CD4-positive, CD25-positive, alpha-beta regulatory T cell (primary cell): ENCODE measurements at regions not wholly inside any gene's neighbourhood (a gene's known extent, or its start where the extent isn't known, plus 50 kb on each side); places are given as distances from the start of the nearest gene placed in this dataset.
"Not testable (repeated sequence)": the region's sequence is repeated elsewhere in the genome, so short reads cannot be mapped to it uniquely, and the experiment has no call there.

Source experiments
- ATAC-seq, 2 donors: fragments of 150-1000 bp; cut with Tn5 transposase; one replicate each; pipeline ENCODE4 v1.10.0; 2021; ENCODE audit warnings: low read depth in 2 of 2, moderate number of reproducible peaks in 2 of 2, moderate library complexity in 1 of 2
- DNase-seq, 3 donors: peaks; one replicate each; pipeline versions ENCODE4 v3.0.0 to v3.0.0-alpha.2; 2012 to 2022; ENCODE audit warnings: mixed read lengths in 1 of 3
- H3K27ac ChIP-seq: one replicate; pipeline ENCODE4 v1.7.0; 2013; ENCODE audit warnings: mild to moderate bottlenecking, low read length; ENCODE audit not compliant: insufficient read depth, poor library complexity, severe bottlenecking
- H3K27me3 ChIP-seq: one replicate; pipeline ENCODE4 v1.7.0; 2013; ENCODE audit warnings: low read length; ENCODE audit not compliant: control insufficient read depth, insufficient read depth
- H3K36me3 ChIP-seq: one replicate; pipeline ENCODE4 v1.7.0; 2013; ENCODE audit warnings: mild to moderate bottlenecking, low read length, moderate library complexity; ENCODE audit not compliant: control insufficient read depth, insufficient read depth
- H3K4me1 ChIP-seq: 2 replicates; pipeline ENCODE4 v1.7.0; 2013; ENCODE audit warnings: mild to moderate bottlenecking, low read length; ENCODE audit not compliant: insufficient read depth, control insufficient read depth, poor library complexity, severe bottlenecking
- H3K4me3 ChIP-seq: one replicate; pipeline ENCODE4 v1.7.0; 2013; ENCODE audit warnings: low read depth, mild to moderate bottlenecking, low read length, moderate library complexity
- H3K9me3 ChIP-seq, 2 experiments: 1 replicate in 1 of 2; 2 replicates in 1 of 2; pipeline ENCODE4 v1.7.0; 2013; ENCODE audit warnings: low read length in 2 of 2, mild to moderate bottlenecking in 1 of 2, moderate library complexity in 1 of 2; ENCODE audit not compliant: control insufficient read depth in 2 of 2
- H3K27ac Mint-ChIP-seq, 3 donors: one replicate each; pipeline ENCODE4 v1.8.0; 2020 to 2022; ENCODE audit warnings: mild to moderate bottlenecking in 3 of 3, mixed read lengths in 3 of 3, moderate library complexity in 2 of 3
- H3K27me3 Mint-ChIP-seq: one replicate; pipeline ENCODE4 v1.8.0; 2022; ENCODE audit warnings: mild to moderate bottlenecking, mixed read lengths
- H3K36me3 Mint-ChIP-seq: one replicate; pipeline ENCODE4 v1.8.0; 2020; ENCODE audit warnings: mixed read lengths
- H3K4me1 Mint-ChIP-seq, 4 donors: one replicate each; pipeline ENCODE4 v1.8.0; 2020 to 2022; ENCODE audit warnings: mixed read lengths in 4 of 4, mild to moderate bottlenecking in 1 of 4
- H3K4me3 Mint-ChIP-seq, 4 donors: one replicate each; pipeline ENCODE4 v1.8.0; 2020 to 2022; ENCODE audit warnings: mild to moderate bottlenecking in 4 of 4, mixed read lengths in 4 of 4, moderate library complexity in 3 of 4
- H3K9me3 Mint-ChIP-seq, 7 donors: one replicate each; pipeline ENCODE4 v1.8.0; 2020 to 2022; ENCODE audit warnings: mixed read lengths in 7 of 7, mild to moderate bottlenecking in 3 of 7, moderate library complexity in 2 of 7

- H3K9me3 ChIP-seq, H3K9me3 Mint-ChIP-seq, H3K27me3 Mint-ChIP-seq, H3K36me3 ChIP-seq, H3K4me3 ChIP-seq, H3K4me1 ChIP-seq, H3K36me3 Mint-ChIP-seq, DNase-seq, H3K27ac ChIP-seq, H3K4me3 Mint-ChIP-seq, ATAC-seq, H3K27me3 ChIP-seq, H3K4me1 Mint-ChIP-seq: not testable (repeated sequence)
- H3K27ac Mint-ChIP-seq: peak overlapping the region in 1 of 3 donors; percentile 38
These were observed 813.7 kb downstream of the EPHA4 start for GRCh38 chr2:220758376-220758775.

GRCh38 chr2:220764171-220764570 lies 807.9 kb downstream of the EPHA4 start:
- H3K27ac Mint-ChIP-seq: no peak overlapping the region
- H3K9me3 Mint-ChIP-seq: peaks cover 0 to 3% (median 2%) of the 10 kb centered on the region in 7 donors
- no peaks in the 10 kb centered on the region for H3K27me3 Mint-ChIP-seq

GRCh38 chr2:220767591-220768255 lies 804.4 kb downstream of the EPHA4 start:
- no peaks in the 10 kb centered on the region for H3K27me3 Mint-ChIP-seq
- Histone ChIP-seq H3K36me3 (no peaks in the 10 kb centered on the region), H3K27me3 (no peaks in the 10 kb centered on the region), H3K27ac (no peak overlapping the region), H3K4me3 (no peak overlapping the region), H3K9me3 (no peaks in the 10 kb centered on the region), H3K4me1 (no peaks in the 10 kb centered on the region)
- H3K4me3 Mint-ChIP-seq: no peak overlapping the region
- H3K9me3 Mint-ChIP-seq: peaks cover 0 to 1% (median 0%) of the 10 kb centered on the region in 7 donors
- H3K36me3 Mint-ChIP-seq: no peaks in the 10 kb centered on the region
- H3K4me1 Mint-ChIP-seq: no peaks in the 10 kb centered on the region
- no peak overlapping the region for H3K27ac Mint-ChIP-seq
- DNase-seq (no peak), ATAC-seq (no peak)

More at GRCh38 chr2:220764171-220764570, 807.9 kb downstream of the EPHA4 start:
- no peaks in the 10 kb centered on the region for H3K36me3 Mint-ChIP-seq
- Histone ChIP-seq H3K4me3 (no peak overlapping the region), H3K36me3 (no peaks in the 10 kb centered on the region), H3K4me1 (no peaks in the 10 kb centered on the region), H3K9me3 (no peaks in the 10 kb centered on the region), H3K27me3 (no peaks in the 10 kb centered on the region), H3K27ac (no peak overlapping the region)
- H3K4me3 Mint-ChIP-seq: no peak overlapping the region
- DNase-seq: no peak
- H3K4me1 Mint-ChIP-seq: no peaks in the 10 kb centered on the region
- ATAC-seq: no peak

- no peaks in the 10 kb centered on the region for H3K27me3 ChIP-seq
- no peaks in the 10 kb centered on the region for H3K4me1 ChIP-seq
- Mint-ChIP-seq H3K27me3 (no peaks in the 10 kb centered on the region), H3K4me1 (no peaks in the 10 kb centered on the region), H3K36me3 (no peaks in the 10 kb centered on the region), H3K4me3 (no peak overlapping the region), H3K9me3 (peaks cover 0 to 12% (median 0%) of the 10 kb centered on the region in 7 donors), H3K27ac (no peak overlapping the region)
- no peak for DNase-seq
- no peak for ATAC-seq
- H3K36me3 ChIP-seq: no peaks in the 10 kb centered on the region
- no peak overlapping the region for H3K27ac ChIP-seq
- H3K9me3 ChIP-seq: no peaks in the 10 kb centered on the region
- no peak overlapping the region for H3K4me3 ChIP-seq
These were observed 796.1 kb downstream of the EPHA4 start for GRCh38 chr2:220775856-220776488.

GRCh38 chr2:220779076-220779475 lies 793.0 kb downstream of the EPHA4 start:
- not testable (repeated sequence) for H3K4me3 Mint-ChIP-seq, ATAC-seq, H3K36me3 ChIP-seq, H3K27me3 Mint-ChIP-seq, H3K4me3 ChIP-seq, H3K4me1 Mint-ChIP-seq, H3K9me3 ChIP-seq, H3K36me3 Mint-ChIP-seq, H3K27ac ChIP-seq, H3K4me1 ChIP-seq, H3K27ac Mint-ChIP-seq, H3K27me3 ChIP-seq, DNase-seq
- H3K9me3 Mint-ChIP-seq: peaks cover 0 to 12% (median 0%) of the 10 kb centered on the region in 7 donors

GRCh38 chr2:220779511-220779910 lies 792.6 kb downstream of the EPHA4 start:
- H3K4me3 Mint-ChIP-seq: no peak overlapping the region
- H3K4me1 Mint-ChIP-seq: no peaks in the 10 kb centered on the region
- no peak overlapping the region for H3K27ac Mint-ChIP-seq
- Histone ChIP-seq H3K27me3 (no peaks in the 10 kb centered on the region), H3K9me3 (no peaks in the 10 kb centered on the region), H3K27ac (no peak overlapping the region), H3K4me3 (no peak overlapping the region), H3K36me3 (no peaks in the 10 kb centered on the region), H3K4me1 (no peaks in the 10 kb centered on the region)
- H3K36me3 Mint-ChIP-seq: no peaks in the 10 kb centered on the region
- H3K9me3 Mint-ChIP-seq: peaks cover 0 to 12% (median 0%) of the 10 kb centered on the region in 7 donors
- ATAC-seq: no peak
- no peaks in the 10 kb centered on the region for H3K27me3 Mint-ChIP-seq
- no peak for DNase-seq

- H3K27ac ChIP-seq: no peak overlapping the region
- no peaks in the 10 kb centered on the region for H3K4me1 Mint-ChIP-seq
- H3K27me3 ChIP-seq: no peaks in the 10 kb centered on the region
- no peak for ATAC-seq
- no peaks in the 10 kb centered on the region for H3K4me1 ChIP-seq
- no peak overlapping the region for H3K27ac Mint-ChIP-seq
- no peak overlapping the region for H3K4me3 ChIP-seq
- H3K27me3 Mint-ChIP-seq: no peaks in the 10 kb centered on the region
- no peaks in the 10 kb centered on the region for H3K9me3 ChIP-seq
- H3K9me3 Mint-ChIP-seq: peaks cover 0 to 12% (median 0%) of the 10 kb centered on the region in 7 donors
- no peaks in the 10 kb centered on the region for H3K36me3 Mint-ChIP-seq
- H3K4me3 Mint-ChIP-seq: no peak overlapping the region
- no peak for DNase-seq
- H3K36me3 ChIP-seq: no peaks in the 10 kb centered on the region
These were observed 792.2 kb downstream of the EPHA4 start for GRCh38 chr2:220779931-220780330.
